ENCODE measurements at regions not wholly inside any gene's neighbourhood (a gene's known extent, or its start where the extent isn't known, plus 50 kb on each side); places are given as distances from the start of the nearest gene placed in this dataset.

- Histone ChIP-seq H3F3A (ENCODE audit: insufficient read depth, low read depth) (no peaks in the 10 kb centered on the region), H3K79me2 (ENCODE audit: low read depth) (no peaks in the 10 kb centered on the region), H3K4me1 (replicated peaks; ENCODE audit: insufficient read depth) (no peaks in the 10 kb centered on the region), H3K27ac (no peak overlapping the region), H3K9me3 (ENCODE audit: insufficient read depth, low read depth) (no peaks in the 10 kb centered on the region), H2AFZ (no peak overlapping the region), H3K36me3 (ENCODE audit: low read depth) (no peaks in the 10 kb centered on the region), H3K9me2 (ENCODE audit: insufficient read depth) (no peaks in the 10 kb centered on the region), H3K27me3 (ENCODE audit: insufficient read depth, low read depth) (no peaks in the 10 kb centered on the region), H4K20me1 (ENCODE audit: insufficient read depth) (no peaks in the 10 kb centered on the region), H3K4me2 (no peak overlapping the region), H3K4me3 (no peak overlapping the region)
- BruUV-seq (replicated peaks) = no TSS peak
- ChIA-PET CTCF (no interaction called here), POLR2A (ENCODE audit: unreplicated experiment) (no interaction called here)
- no peak for DNase-seq
- TF ChIP-seq CTCF (conservative IDR thresholded peaks at IDR 0.05) = no peak
- no peak for TF ChIP-seq EZH2 (IDR thresholded peaks at IDR 0.05; ENCODE audit: low read depth)
- intact Hi-C loops (cut with micrococcal nuclease; ENCODE audit: unreplicated experiment) = no loop called here
These were observed 137.3 kb upstream of the SGCD start for GRCh38 chr5:156189628-156190027.

GRCh38 chr5:156191547-156191946, 135.4 kb upstream of the SGCD start:
- no peaks in the 10 kb centered on the region for H3K36me3 ChIP-seq (ENCODE audit: low read depth)
- BruUV-seq (replicated peaks) = no TSS peak
- H3K27ac ChIP-seq = no peak overlapping the region
- ChIA-PET POLR2A (ENCODE audit: unreplicated experiment) (no interaction called here), CTCF (no interaction called here)
- intact Hi-C loops (cut with micrococcal nuclease; ENCODE audit: unreplicated experiment) = no loop called here
- no peaks in the 10 kb centered on the region for H3K9me3 ChIP-seq (ENCODE audit: insufficient read depth, low read depth)
- no peaks in the 10 kb centered on the region for H3K9me2 ChIP-seq (ENCODE audit: insufficient read depth)
- no peak for TF ChIP-seq CTCF (conservative IDR thresholded peaks at IDR 0.05)
- no peak for TF ChIP-seq EZH2 (IDR thresholded peaks at IDR 0.05; ENCODE audit: low read depth)
- H3K27me3 ChIP-seq (ENCODE audit: insufficient read depth, low read depth) = no peaks in the 10 kb centered on the region
- no peak overlapping the region for H2AFZ ChIP-seq
- H3K4me1 ChIP-seq (replicated peaks; ENCODE audit: insufficient read depth) = no peaks in the 10 kb centered on the region
- no peaks in the 10 kb centered on the region for H3F3A ChIP-seq (ENCODE audit: insufficient read depth, low read depth)
- no peak overlapping the region for H3K4me2 ChIP-seq
- no peaks in the 10 kb centered on the region for H3K79me2 ChIP-seq (ENCODE audit: low read depth)
- H3K4me3 ChIP-seq = no peak overlapping the region
- no peak for DNase-seq
- no peaks in the 10 kb centered on the region for H4K20me1 ChIP-seq (ENCODE audit: insufficient read depth)

- H3K36me3 ChIP-seq (ENCODE audit: low read depth) = no peaks in the 10 kb centered on the region
- no peak for TF ChIP-seq CTCF (conservative IDR thresholded peaks at IDR 0.05)
- TF ChIP-seq EZH2 (IDR thresholded peaks at IDR 0.05; ENCODE audit: low read depth) = no peak
- no peaks in the 10 kb centered on the region for H3K79me2 ChIP-seq (ENCODE audit: low read depth)
- intact Hi-C loops (cut with micrococcal nuclease; ENCODE audit: unreplicated experiment) = no loop called here
- no peak overlapping the region for H3K4me2 ChIP-seq
- ChIA-PET CTCF (no interaction called here), POLR2A (ENCODE audit: unreplicated experiment) (no interaction called here)
- no peak overlapping the region for H3K4me3 ChIP-seq
- no peaks in the 10 kb centered on the region for H3K9me2 ChIP-seq (ENCODE audit: insufficient read depth)
- no peaks in the 10 kb centered on the region for H3K9me3 ChIP-seq (ENCODE audit: insufficient read depth, low read depth)
- no peak overlapping the region for H2AFZ ChIP-seq
- H4K20me1 ChIP-seq (ENCODE audit: insufficient read depth) = no peaks in the 10 kb centered on the region
- H3K4me1 ChIP-seq (replicated peaks; ENCODE audit: insufficient read depth) = no peaks in the 10 kb centered on the region
- no TSS peak for BruUV-seq (replicated peaks)
- no peaks in the 10 kb centered on the region for H3F3A ChIP-seq (ENCODE audit: insufficient read depth, low read depth)
- H3K27me3 ChIP-seq (ENCODE audit: insufficient read depth, low read depth) = no peaks in the 10 kb centered on the region
- no peak overlapping the region for H3K27ac ChIP-seq
- DNase-seq = no peak
These were observed 129.8 kb upstream of the SGCD start for GRCh38 chr5:156197042-156197635.

Measured in PC-9 (cell line).